ENCODE measurements at regions not wholly inside any gene's neighbourhood (a gene's known extent, or its start where the extent isn't known, plus 50 kb on each side); places are given as distances from the start of the nearest gene placed in this dataset.

- no peaks in the 10 kb centered on the region for H3K9me3 ChIP-seq (ENCODE audit: control insufficient read depth, insufficient read depth, low read length)
- peaks cover 3% of the 10 kb centered on the region for H3K27me3 ChIP-seq (ENCODE audit: control insufficient read depth, insufficient read depth, low read length)
- H3K4me3 ChIP-seq (ENCODE audit: low read depth, low read length): no peak overlapping the region
- ChIA-PET POLR2A (no interaction called here), CTCF (no interaction called here)
- no peak for DNase-seq (ENCODE audit: low read depth, low spot score)
- no peak for TF ChIP-seq CTCF (IDR thresholded peaks at IDR 0.05; ENCODE audit: low read depth, low read length)
- H3K27ac ChIP-seq (ENCODE audit: low read depth, low read length): no peak overlapping the region
Measured at GRCh38 chr11:116432301-116432700, 340.5 kb downstream of the BUD13 start.

- ChIA-PET CTCF (no interaction called here), POLR2A (no interaction called here)
- peaks cover 3% of the 10 kb centered on the region for H3K27me3 ChIP-seq (ENCODE audit: control insufficient read depth, insufficient read depth, low read length)
- H3K4me3 ChIP-seq (ENCODE audit: low read depth, low read length): no peak overlapping the region
- no peak for DNase-seq (ENCODE audit: low read depth, low spot score)
- no peaks in the 10 kb centered on the region for H3K9me3 ChIP-seq (ENCODE audit: control insufficient read depth, insufficient read depth, low read length)
- TF ChIP-seq CTCF (IDR thresholded peaks at IDR 0.05; ENCODE audit: low read depth, low read length): no peak
- no peak overlapping the region for H3K27ac ChIP-seq (ENCODE audit: low read depth, low read length)
Measured at GRCh38 chr11:116431842-116432241, 340.9 kb downstream of the BUD13 start.

- no peak for DNase-seq (ENCODE audit: low read depth, low spot score)
- POLR2A ChIA-PET: no interaction called here
- no peaks in the 10 kb centered on the region for H3K9me3 ChIP-seq (ENCODE audit: control insufficient read depth, insufficient read depth, low read length)
- CTCF ChIA-PET: no interaction called here
- H3K27ac ChIP-seq (ENCODE audit: low read depth, low read length): no peak overlapping the region
- H3K27me3 ChIP-seq (ENCODE audit: control insufficient read depth, insufficient read depth, low read length): peaks cover 3% of the 10 kb centered on the region
- TF ChIP-seq CTCF (IDR thresholded peaks at IDR 0.05; ENCODE audit: low read depth, low read length): no peak
- H3K4me3 ChIP-seq (ENCODE audit: low read depth, low read length): no peak overlapping the region
Measured at GRCh38 chr11:116428638-116428975, 344.2 kb downstream of the BUD13 start.

- ChIA-PET POLR2A (no interaction called here), CTCF (no interaction called here)
- Histone ChIP-seq H3K9me3 (ENCODE audit: control insufficient read depth, insufficient read depth, low read length) (no peaks in the 10 kb centered on the region), H3K4me3 (ENCODE audit: low read depth, low read length) (no peak overlapping the region), H3K27me3 (ENCODE audit: control insufficient read depth, insufficient read depth, low read length) (peaks cover 3% of the 10 kb centered on the region), H3K27ac (ENCODE audit: low read depth, low read length) (no peak overlapping the region)
- no peak for TF ChIP-seq CTCF (IDR thresholded peaks at IDR 0.05; ENCODE audit: low read depth, low read length)
- DNase-seq (ENCODE audit: low read depth, low spot score): no peak
Measured at GRCh38 chr11:116427903-116428637, 344.7 kb downstream of the BUD13 start.

GRCh38 chr11:116427337-116427902, 345.4 kb downstream of the BUD13 start:
- ChIA-PET CTCF (no interaction called here), POLR2A (no interaction called here)
- no peak overlapping the region for H3K27ac ChIP-seq (ENCODE audit: low read depth, low read length)
- DNase-seq (ENCODE audit: low read depth, low spot score): no peak
- peaks cover 3% of the 10 kb centered on the region for H3K27me3 ChIP-seq (ENCODE audit: control insufficient read depth, insufficient read depth, low read length)
- no peak for TF ChIP-seq CTCF (IDR thresholded peaks at IDR 0.05; ENCODE audit: low read depth, low read length)
- H3K4me3 ChIP-seq (ENCODE audit: low read depth, low read length): no peak overlapping the region
- H3K9me3 ChIP-seq (ENCODE audit: control insufficient read depth, insufficient read depth, low read length): no peaks in the 10 kb centered on the region
